NOMO-1 (cell line): ENCODE measurements at regions not wholly inside any gene's neighbourhood (a gene's known extent, or its start where the extent isn't known, plus 50 kb on each side); places are given as distances from the start of the nearest gene placed in this dataset.

Experiments used
- DNase-seq, 2 experiments: peaks; one replicate each; lab custom pipeline; 2025; ENCODE audit not compliant: unreplicated experiment in 2 of 2; lab: John Stamatoyannopoulos, UW

DNA sequence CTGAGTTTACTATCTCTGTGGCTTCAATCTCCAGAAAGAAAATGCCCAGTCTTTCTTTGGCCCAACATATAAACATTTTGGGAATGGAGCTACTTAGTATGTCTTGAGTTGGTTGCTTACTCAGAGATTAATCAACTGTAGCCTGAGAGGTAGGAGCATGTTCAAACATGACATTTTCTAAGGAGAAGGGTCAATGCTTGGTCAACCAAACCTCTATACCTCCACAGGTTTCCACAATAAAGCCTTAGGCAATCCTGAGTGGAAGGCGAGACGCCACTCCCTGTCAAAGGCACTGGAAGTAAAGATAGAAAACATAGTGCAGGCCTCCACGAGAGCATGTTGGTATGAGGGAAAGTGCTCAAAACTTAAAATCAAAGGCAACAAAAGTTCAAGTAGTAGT, 411.4 kb downstream of the KCTD16 start:
- no peak for DNase-seq

DNA sequence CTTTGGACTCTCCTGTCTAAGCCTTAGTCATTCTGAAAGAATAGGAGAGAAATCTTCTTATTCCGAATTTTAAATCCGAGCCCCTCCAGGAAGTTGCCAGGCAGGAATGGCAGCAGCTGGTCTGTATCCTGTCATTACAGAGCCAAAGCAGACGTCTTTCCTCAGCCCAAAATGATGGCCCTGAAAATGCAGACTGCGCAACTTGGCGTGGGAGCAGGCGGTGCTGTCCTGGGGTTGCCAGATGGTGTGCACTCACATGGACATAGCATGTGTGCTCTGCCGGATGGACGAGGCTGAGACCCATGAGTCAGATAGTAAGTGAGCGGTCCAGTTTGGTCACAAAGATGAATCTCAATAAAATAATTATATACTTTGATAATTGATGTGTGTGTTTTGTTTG, 410.4 kb downstream of the KCTD16 start:
- no peak for DNase-seq

DNA sequence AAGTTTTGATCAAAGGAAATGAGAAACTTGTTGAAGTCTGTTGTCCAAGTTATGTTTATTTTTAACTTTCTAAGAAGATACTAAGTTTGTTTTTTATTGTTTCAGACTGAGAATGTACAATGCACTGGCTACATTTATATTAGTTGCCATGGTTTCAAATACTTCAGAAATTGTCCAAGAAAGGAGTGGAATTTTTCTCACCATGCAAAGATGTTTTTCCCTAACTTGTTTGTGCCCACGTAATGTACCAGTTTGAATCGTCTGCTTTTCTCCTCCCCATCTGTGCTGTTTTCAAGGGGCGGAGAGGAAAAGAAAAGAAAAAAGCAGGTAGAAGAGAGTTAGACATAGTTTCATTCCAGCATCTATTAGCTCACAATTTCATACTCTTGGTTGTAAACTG, 407.0 kb downstream of the KCTD16 start:
- DNase-seq: no peak

DNA sequence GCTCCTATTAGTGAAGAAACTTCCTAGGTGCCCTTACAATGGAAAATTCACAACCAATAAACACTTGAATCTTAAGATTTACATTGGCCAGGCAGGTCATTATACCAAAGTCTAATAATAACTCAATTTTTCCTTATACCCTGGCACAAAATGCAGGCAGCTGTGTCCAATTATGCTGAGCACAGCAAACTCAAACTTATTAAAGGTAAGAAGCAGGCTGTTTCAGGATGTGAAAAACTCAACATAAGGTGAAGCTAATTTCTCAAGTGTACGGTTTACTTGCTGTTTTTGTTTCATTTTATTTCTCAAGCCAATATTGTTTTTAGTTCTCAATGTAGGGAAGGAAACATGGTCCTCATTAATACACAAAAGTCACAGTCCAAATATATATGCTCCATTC, 405.1 kb downstream of the KCTD16 start:
- DNase-seq: no peak

DNA sequence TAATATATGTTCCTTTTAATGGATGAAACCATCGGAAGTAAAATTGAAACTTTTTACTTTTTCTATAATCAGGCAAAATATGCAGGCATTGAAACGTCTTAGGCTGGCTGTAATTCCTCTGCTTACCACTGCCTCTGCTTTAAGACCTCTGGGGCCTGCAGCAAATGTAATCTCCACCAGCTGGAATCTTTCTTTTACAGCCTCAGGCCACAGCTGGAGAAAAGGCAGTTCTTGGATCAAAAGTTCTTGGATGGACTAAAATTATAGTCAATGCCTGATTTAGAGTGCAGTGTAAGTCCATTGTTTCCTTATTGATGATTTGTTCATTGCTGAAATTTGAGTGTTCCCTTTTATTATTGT, 396.7 kb downstream of the KCTD16 start:
- DNase-seq: no peak

DNA sequence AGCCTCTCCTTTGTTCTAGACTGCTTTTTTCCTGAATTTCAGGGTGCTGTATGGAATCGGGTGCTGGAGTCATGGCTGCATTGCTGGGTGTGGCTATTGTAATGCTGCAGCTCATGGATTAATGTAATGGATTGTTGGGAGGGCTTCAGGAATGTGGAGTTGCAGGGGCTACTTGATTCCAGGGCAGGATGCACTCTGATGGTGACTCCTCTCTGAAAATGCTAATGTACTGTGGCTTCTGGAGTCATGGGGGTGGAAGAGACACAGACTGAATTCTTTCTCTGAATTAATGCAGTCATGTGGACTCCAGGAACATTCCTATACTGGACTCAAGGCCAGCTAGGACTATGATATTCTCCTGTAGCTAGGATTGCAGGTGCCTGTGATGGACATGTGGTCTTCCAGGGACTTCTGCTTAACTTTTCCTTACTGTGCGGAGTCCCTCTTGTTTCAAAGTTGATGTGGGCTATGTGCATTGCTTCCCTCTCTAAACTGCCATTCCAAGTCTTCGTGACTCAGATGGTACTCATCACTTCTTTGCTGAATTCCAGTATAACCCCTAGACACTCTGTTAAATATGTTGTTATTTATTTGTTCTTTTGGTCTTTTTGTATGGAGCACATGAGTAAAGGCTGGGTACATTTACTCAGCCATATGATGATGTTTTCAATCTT, 396.2 kb downstream of the KCTD16 start:
- no peak for DNase-seq

DNA sequence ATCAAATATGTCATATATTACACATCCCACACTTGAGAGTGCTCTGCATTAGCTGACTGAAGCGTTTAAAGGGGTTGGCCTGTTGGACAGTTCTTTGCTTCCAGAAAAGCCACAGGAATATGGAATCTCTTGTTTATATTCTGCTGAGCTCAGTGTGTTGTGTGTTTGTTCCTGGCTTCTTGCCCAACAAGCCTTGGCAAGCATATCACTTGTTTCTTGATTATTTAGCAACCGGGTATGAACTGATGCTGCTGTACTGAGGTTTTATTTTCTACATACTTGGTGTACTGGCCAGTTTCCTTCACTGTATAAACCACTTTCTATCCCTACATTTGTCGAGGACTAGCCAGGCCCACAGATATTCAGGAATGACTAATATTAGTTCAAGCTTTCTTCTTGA, 378.9 kb downstream of the KCTD16 start:
- no peak for DNase-seq

DNA sequence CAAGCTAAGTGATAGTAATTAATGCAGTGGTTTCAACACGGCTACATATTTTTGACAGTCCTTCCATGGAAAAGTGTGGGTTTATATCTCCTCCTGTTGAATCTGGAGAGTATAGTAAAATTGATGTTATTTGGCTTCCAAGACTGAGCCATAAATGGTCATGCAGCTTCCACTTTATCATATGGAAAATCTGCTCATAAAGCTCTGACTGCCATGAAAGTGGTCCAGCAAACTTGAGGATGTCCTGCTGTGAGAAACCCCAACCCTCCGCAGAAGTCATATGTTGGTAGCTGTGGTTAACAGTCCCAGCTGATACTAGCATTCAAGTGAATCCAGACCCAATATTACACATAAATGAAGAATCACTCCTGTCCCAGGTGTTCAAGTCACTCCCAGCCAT, 378.3 kb downstream of the KCTD16 start:
- DNase-seq: no peak

DNA sequence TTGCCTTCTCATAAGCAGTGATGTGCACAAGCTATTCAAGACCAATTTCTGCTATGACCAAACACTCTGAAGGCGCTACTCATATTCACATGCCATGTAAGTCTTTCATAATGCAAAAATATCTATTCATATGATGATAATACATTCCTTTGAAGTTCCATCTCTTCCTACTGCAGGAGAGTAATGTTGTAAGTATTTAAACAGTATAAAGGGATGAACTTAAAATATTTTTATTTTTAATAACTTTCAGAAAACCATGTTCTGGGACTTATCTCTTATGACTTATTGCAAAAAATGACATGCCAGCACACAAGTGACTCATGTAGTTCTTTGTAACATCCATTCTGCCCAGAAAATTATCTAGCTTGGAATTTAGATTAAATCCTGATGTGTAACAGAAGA, 376.4 kb downstream of the KCTD16 start:
- DNase-seq: no peak

DNA sequence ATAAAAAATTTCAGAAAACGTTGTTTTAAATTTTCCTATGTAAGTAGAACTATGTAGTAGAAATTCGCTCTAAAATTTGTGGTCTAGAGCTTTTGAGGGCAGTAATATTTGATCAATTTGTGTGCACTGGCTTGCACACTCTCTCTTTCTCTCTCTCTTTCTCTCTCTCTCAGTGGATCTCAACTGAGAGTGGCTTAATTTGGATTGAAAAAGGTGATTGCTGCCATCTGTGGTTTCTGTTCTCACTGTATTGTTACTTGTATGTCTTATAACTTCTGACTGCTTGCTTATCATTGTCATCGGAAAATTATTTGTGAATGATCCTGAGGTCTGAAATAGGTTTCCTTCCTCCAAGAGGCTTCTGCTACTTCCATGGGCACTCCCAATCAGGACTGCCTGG, 368.2 kb downstream of the KCTD16 start:
- DNase-seq: no peak
